GM18511 (cell line): ENCODE measurements at regions not wholly inside any gene's neighbourhood (a gene's known extent, or its start where the extent isn't known, plus 50 kb on each side); places are given as distances from the start of the nearest gene placed in this dataset.
"Not testable (repeated sequence)": the region's sequence is repeated elsewhere in the genome, so short reads cannot be mapped to it uniquely, and the experiment has no call there.

Experiments
- ATAC-seq: cut with Tn5 transposase; IDR thresholded peaks from one replicate; pipeline ENCODE4 v1.9.1; 2021; ENCODE audit warnings: mild to moderate bottlenecking, moderate library complexity; ENCODE audit not compliant: unreplicated experiment

DNA sequence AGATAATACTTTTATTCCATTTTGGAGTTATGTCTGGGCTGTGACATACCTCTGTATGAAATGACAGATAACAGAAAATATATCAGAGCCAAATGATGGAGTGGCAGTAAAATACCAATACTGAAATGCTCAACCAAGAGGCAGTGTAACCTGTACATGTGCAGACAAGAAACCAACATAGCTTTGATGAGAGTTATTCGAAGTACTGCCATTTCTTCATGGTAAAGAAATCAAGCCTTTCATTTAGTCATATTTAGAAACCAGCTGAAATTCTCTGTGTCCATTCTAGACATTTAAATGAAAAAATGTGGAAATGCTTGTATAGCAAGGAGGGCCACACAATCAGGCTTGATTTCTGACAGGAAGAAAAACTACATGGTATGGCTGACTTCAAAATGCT lies 127.1 kb upstream of the PTPRZ1 start:
- no peak for ATAC-seq

DNA sequence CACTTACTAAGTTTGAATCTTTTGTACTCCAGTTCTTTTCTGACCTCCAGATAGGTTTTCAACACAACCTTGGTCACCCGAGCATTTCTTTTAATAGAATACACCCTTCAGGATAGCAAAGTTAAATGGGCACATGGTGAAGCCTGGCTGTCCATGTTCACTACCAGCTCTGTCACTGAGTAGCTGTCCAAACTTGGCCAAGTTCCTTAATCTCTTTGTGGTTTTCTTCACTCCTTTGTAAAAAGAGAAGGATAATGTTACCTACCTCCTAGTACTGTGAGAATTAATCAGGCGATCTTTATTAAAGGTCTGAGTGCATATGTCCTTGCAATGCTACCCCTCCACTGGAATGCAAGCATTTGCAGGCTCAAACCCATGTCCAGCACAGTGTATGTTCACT lies 128.1 kb upstream of the PTPRZ1 start:
- no peak for ATAC-seq

DNA sequence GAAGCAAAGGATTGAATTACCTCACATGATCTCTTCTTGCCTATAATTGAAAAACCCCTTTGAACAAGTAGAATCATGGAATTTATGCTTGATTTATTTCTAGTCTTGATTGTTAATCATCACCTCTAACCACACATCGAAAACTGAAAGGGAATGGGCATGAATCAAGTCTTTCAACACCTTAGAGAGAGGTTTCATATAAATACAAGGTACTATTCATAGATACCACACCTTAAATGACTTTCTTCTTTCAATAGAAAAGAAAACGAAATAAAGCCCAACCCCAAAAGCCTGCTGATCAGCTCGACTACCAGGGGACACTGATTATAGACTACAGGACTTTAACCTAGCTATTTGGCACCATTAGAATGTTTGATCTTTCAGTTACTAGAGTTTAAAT lies 128.6 kb upstream of the PTPRZ1 start:
- ATAC-seq: peak; percentile 73

DNA sequence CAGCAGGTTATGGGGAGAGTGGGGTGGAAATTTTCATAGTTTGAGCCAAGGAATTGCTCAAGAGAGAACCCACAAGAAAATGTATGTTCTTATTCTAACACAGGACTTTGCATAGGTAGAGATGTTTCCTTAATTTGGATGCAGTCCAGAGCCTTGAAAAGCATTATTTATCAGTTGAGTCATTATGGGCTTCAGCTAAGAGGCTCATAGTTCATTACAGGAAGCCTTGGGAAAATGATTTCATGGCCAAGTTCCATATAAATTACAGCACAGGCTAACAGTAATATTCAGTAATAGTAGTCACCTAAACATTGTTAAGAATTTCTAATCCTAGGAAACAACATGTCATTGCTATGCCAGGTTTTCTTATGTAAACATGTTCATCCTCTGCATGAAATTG lies 131.1 kb upstream of the PTPRZ1 start:
- ATAC-seq: no peak

DNA sequence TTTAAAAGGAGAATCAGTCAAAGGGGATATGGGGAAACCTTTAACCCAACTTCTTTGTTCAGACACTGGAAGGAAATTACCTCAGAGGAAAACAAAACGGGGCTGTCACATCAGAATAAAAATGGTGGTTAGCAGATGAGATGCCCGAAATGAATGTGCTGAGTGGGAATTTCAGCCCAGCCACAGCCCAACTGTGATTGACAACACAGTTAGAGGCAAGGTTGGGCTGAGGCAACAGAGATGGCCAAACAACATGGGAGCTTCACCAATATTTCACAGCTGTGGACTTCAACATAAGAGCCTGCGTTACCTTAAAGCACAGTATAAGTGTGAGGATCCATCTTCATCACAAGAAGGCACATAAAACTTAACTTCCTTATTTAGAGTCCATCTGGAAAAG lies 133.5 kb upstream of the PTPRZ1 start:
- no peak for ATAC-seq

DNA sequence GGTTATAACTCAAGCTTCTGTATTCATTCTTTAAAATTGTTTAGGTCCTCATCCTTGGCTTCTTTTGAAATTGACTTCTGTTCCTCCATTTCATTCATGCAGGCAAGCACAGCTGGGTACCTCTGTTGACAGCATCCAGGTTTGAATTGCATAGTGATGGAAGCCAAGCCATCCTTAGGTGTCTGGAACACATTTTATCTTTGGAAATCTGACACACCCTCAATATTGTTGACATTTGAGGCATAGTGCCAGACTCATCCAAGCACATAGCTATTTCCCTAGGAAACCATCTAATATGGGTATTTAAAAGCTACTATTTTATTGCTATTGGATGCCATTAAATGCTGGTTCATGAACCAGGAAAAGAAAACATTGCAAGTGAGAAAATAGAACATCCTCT lies 142.1 kb upstream of the PTPRZ1 start:
- no peak for ATAC-seq

DNA sequence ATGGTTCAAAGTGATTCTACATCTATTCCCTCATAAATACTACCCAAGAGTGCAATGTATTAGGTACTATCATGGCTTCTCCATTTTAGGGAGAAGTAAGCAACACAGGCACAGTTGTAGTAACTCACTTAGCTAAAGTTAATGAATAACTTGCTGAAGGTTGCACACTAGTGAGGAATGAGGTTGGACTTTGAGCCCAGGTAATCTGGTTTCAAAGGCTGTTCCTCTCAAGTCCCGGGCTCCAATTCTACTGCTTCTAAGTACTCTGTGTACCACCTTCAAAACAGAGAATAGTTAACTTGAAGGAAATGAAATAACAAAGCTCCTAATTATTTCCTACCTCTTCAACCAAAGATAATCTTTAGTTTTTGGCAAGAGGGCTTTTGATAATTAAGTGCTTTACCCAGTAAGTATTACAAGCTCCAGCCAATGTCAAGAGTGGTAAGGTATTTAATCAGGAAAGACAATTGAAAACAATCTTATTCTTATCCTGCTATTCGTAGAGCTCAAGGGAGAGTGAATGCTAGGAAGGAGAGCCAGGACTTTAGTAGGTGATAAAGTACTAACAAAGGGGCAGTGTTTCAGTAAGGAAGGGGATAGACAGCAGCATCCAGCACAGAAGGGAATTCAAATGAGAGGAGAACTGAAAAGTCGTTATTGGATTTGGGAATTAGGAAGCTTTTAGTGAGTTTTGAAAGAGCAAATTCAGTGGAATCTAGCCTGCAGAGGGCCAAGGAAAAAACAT lies 158.2 kb upstream of the PTPRZ1 start:
- peak; percentile 68 for ATAC-seq

DNA sequence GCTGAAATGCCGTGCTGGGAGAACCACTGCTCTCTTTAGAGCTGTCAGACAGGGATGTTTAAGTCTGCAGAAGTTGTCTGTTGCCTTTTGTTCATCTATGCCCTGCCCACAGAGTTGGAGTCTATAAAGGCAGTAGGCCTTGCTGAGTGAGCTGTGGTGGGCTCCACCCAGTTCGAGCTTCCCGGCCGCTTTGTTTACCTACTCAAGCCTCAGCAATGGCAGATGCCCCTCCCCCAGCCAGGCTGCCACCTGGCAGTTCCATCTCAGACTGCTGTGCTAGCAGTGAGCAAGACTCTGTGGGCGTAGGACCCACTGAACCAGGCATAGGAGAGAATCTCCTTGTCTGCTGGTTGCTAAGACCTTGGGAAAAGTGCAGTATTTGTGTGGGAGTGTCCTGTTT lies 160.0 kb upstream of the PTPRZ1 start:
- ATAC-seq: not testable (repeated sequence)

DNA sequence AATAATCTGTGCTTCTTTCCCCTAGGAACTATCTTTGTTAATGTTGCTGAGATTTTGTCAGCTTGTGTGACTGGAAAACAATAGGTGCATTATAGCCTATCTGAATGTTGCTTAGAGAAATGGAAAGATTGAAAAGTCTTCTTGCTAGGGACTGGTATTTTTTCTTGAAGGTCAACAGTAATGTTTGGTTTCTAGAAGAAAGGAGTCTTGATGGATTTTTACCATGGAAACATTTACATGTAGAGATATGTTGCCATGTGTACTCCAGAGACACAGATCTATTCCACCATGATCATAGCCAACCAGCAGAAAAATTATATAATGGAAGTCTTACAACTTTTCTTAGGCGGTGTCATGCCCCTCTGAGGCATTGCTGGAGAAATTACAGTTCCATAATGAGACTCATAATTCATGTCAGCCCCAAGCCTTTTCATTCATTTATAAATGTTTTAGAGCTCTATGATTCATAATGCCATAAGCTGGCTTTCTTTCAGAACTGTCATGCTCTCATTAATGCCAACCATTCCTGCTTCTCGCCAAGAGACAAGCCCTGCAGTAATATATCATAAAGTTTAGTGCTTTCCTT lies 175.1 kb upstream of the PTPRZ1 start:
- ATAC-seq: no peak

DNA sequence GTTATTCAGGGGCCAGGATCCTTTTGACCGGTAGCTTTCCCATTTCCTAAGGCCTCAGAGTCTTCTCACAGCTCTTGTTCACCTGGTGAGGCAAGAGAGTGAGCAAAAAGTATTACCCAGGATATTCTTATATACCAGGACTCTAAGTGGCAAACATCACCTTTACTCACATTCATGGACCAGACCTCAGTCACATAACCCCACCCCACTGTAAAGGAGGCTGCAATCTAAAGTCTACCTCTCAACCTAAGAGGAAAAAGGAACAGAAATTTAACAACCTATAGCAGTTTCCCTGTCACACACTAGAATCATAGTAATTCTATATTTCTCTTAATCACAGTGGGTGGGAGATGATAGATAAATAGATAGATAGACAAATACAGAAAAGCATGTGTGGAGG lies 176.0 kb upstream of the PTPRZ1 start:
- no peak for ATAC-seq

DNA sequence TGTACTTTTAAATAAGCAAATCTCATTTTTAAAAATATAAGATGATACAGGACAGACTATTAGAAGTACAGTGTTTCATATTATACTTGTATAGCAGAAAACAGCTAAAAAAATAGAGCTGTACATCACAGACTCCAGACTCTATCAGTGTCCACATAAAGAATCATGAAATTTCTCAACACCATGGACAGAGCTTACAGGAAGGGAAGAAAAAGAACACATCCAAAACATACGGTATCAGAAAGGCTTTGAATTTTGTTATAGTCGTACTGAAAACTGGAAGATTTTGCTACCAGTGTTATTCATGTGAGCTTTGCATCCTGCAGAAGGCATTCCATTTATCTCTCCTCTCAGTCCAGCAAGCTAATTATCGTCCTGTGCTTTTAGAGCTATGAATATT lies 183.2 kb upstream of the PTPRZ1 start:
- ATAC-seq: no peak

DNA sequence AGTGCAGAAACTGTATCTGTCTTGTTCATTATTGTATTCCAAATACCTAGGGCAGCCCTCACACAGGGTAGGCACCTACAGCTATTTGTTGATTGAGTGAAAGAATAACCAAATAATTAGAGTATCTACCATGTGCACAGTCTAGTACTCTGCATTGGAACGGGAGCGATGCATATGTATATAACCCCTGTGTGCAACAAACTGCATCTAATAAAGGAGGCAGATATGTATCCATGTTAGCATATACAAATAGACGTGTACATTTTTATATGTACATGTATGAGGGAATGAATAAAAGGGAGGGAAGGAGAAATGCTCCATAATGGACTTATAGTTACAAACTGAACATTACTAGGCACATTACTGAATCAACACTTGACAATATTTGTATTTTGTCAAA lies 191.3 kb upstream of the PTPRZ1 start:
- ATAC-seq: no peak

DNA sequence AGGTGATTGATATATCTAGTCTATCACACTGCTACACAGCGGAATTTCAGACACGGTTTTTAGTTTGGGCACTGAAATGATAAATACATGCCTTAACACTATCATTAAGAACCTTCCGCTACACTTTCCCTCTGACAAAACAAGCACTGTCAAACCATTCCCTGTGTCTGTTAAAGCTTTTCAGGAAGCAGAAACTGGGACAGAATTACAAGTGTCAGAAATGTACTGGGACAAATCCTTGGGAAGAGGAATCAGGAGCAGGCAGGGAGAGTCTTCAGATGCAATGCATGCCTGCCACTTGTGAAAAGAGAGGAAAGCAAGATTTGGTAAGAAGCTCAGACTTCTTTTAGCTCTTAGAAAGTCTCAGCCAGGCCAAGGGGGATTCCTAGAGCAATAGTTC lies 196.8 kb upstream of the PTPRZ1 start:
- no peak for ATAC-seq

DNA sequence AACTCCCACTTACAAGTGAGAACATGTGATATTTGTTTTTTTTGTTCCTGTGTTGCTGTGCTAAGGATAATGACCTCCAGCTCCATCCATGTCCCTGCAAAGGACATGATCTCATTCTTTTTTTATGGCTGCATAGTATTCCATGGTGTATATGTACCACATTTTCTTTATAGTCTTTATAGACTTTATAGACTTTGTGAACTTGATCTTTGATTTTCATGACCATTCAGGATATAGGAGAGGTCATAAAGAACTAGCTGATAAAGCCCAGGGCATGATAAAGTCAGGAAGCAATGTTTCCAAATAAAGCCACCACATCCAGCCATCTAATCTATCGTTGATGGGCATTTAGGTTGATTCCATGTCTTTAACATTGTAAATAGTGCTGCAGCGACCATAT lies 198.5 kb upstream of the PTPRZ1 start:
- ATAC-seq: not testable (repeated sequence)

DNA sequence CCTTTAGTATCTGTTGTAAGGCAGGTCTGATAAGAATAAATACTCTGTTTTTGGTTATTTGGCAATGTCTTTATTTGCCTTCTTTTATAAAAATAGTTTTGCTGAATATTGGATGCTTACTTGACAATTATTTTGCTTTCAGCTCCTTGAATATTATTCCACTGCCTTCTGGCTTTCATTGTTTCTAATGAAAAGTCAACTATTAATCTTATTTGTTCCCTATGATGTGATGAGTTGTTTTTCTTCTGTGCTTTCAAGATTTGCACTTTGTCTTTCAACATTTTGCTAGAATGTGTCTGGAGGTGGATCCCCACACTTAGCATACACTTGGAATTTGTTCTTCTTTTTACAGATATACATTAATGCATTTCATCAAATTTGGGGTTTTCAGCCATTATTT lies 203.8 kb upstream of the PTPRZ1 start:
- no peak for ATAC-seq

DNA sequence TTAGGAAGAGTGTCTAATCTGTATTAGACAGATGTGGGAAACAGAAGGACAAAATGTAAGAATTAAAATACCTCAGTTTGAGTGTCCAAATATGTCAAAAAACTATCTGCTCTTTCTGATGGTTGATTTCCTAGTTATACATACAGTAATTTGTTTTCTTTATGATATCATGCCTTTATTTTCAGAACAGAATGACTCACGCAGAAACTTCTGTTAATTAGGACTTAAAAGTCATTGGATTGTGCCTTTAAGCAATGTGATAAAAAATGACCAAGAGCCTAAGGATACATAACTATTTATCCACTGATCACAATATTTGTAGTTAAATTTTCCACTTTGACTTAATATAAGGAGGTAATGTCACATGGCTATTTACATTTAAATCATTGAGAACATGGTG lies 206.7 kb upstream of the PTPRZ1 start:
- ATAC-seq: no peak

DNA sequence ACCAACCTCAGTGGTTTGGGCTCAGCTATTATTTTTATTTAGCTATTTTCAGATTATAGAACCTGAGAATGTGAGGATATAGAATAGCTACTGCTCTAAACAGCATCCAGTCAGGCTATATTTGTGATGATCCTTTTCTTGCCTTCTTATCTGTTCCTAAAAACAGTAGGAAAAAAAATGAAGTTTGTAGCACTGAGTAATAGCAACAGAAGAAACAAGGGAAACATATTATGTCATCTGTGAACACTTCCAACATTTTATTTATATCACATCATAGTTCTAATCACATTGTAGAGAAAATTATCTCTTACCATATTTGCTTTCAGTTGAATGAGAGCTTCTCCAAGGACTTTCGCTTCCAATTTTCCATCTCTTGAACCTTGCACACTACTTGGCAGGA lies 229.6 kb upstream of the PTPRZ1 start:
- ATAC-seq: no peak

DNA sequence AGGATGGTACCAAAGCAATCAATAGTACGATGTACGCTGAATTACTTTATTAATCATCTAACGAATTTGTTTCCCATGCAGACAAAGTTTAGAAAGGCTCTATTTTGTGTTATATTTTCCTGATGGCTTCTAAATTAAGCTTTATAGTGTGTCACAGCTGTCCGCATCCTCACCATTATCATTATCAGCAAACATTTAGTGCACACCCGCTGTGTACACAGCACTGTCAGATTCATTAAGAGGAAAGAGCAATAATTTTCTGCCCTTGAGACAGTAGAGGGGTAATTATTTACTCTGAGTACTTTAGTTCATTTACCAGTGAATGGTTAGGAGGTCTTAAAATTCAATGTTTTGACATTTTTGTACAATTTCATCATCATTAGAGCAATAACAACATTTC lies 233.3 kb upstream of the PTPRZ1 start:
- ATAC-seq: no peak

DNA sequence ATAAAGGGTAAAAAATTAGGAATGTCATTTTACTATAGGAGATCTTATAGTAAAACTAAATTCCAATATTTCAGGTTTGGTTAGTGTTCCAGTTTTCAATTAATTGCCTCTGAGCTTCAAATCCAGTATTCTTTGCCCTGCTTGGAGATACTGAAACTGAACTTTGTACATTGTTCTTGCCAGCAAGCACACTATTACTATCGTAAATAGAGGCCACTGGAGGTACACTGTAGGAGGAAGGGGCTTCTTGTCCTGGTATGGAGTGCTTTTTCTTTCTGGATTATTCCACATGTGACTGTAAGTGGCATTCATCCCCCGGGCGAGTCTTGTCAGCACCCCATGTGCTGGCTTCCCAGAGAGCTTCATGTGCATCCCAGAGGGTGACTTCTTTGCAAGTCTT lies 234.7 kb upstream of the PTPRZ1 start:
- no peak for ATAC-seq

DNA sequence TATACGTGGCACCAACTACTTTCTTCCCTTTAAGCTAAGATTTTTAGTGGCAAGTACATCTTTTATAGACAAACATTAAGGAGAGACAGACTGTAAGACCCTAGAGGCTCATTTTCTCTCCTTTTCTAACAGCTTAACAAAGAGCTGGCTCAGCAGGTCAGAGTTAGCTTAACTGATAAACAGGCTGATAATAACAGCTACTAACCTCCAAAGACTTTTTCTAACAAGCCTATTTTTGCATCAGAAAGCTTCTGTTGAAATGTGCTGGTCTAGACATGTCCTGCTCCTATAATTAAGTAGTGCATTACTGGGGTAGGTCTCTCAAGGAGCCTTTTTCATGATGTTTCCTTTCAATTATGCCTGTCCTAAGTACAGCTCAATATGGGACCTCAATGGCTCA lies 238.2 kb upstream of the FAM3C start:
- ATAC-seq: no peak

DNA sequence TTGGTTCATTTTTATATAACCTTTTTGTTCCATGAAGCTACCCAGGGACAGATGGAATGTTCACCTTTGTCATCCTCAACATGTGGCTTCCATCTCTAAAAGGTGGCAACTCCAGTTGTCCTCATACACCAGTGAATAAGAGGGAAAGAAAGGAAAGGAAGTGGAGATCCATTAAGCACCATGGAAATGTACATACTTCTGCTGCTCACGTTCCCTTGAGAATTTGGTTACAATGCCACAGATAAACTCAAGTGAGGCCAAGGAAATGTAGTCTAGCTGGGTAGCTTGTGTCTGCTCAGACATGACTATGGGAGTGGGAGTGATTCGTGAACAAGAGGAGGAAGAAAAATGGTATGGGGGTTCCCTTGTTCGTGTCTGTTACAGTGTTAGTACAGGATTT lies 237.1 kb upstream of the FAM3C start:
- ATAC-seq: no peak

DNA sequence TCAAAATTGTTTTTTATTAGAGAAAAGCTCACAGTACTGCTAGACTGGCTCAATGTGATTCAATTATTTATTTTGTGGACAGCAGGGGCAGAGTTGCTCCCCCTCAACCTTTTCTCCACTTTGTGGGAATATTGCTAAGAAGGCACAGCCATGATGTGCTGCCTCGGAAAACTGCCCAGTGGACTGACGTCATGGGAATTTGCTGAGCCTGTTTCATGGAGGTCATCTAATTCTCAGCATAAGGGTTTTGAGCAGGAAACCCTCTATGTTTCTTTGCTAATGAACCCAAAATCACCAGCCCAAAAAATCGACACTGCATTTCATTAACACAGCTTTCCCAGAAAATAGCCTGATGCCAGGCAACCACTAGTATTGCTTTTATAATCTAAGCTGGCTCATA lies 228.8 kb upstream of the FAM3C start:
- ATAC-seq: no peak
